NCI-H1417 (cell line): ENCODE measurements at regions not wholly inside any gene's neighbourhood (a gene's known extent, or its start where the extent isn't known, plus 50 kb on each side); places are given as distances from the start of the nearest gene placed in this dataset.

ENCODE experiments used
- DNase-seq, 3 experiments: peaks; one replicate each; lab custom pipeline; 2025; lab: John Stamatoyannopoulos, UW

DNA sequence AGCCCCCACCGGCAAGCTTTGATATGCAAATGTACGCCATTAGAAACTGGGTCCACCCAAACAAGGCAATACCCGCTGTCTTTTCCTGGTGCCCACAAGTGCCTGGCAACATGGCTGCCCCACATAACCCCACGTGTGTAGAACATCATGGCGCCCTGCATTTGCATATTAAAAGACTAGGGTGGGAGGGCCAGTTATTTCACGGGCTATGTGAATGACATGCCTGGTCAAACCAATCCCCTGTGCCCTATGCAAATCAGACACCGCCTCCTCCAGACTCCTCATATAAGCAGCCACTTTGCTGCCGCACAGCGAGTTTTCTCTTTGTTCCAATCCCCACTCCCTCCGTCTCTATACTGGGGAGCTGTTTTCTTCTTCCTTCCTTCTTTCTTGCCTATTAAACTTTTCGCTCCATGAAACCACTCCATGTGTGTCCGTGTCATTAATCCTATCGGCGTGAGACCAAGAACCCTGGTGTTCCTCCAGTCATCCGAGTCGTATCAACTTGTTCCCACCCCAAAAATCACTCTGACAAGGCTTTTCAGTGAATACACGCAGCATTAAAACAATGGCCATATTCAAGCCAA, 112.6 kb upstream of the SORBS2 start:
- no peak for DNase-seq

DNA sequence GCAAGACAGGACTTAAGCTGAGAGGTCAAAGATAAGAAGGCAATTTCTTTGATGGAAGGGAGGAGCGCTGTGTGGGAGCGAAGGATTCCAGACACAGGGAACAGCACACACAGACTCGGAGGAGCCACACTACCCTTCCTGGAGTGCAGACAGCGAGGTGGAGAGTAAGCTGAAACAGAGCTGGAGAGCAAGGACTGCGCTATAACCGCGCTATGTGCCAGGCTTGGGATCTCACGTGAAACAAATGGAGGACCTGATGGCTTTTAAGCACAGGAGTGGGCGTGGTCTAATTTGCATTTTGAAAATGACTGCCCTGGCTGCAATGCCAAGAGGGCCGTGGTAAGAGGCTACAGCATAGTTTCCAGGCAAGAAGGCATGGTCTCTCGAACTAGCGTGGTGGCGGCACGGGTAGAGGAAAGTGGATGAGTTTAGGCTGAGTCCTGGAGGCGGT, 113.9 kb upstream of the SORBS2 start:
- peak in 1 of 3 experiments; percentile 3 for DNase-seq

GRCh38 chr4:185931375-185931774, 119.4 kb upstream of the SORBS2 start:
- no peak for DNase-seq

- no peak for DNase-seq
These were observed 120.0 kb upstream of the SORBS2 start for GRCh38 chr4:185931986-185932385.

GRCh38 chr4:185932491-185932890, 120.5 kb upstream of the SORBS2 start:
- DNase-seq = no peak

GRCh38 chr4:185933078-185933581, 121.1 kb upstream of the SORBS2 start:
- no peak for DNase-seq

- DNase-seq = no peak
These were observed 124.8 kb upstream of the SORBS2 start for GRCh38 chr4:185936650-185937376.

DNA sequence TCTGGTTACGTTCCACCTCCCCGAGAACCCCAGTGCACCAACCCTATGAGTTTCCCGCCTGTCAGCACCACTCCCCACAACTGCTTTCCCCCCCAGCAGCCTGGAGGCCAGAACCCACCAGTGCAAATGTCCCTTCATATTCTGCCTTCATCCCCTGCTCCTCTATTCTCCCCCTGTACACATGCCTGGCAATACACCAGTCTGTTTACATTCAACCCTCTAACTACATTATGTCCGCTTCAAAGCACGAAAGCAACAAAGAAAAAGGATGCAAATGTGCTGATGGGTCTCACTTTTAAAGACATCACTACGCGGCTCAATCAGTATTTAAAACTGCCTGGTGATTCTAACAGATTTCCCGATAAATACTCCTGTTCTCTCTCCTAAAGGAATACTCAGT, 126.7 kb upstream of the SORBS2 start:
- no peak for DNase-seq

- no peak for DNase-seq
These were observed 127.5 kb upstream of the TLR3 start for GRCh38 chr4:185941461-185941860.

- no peak for DNase-seq
These were observed 123.7 kb upstream of the TLR3 start for GRCh38 chr4:185945252-185945651.

DNA sequence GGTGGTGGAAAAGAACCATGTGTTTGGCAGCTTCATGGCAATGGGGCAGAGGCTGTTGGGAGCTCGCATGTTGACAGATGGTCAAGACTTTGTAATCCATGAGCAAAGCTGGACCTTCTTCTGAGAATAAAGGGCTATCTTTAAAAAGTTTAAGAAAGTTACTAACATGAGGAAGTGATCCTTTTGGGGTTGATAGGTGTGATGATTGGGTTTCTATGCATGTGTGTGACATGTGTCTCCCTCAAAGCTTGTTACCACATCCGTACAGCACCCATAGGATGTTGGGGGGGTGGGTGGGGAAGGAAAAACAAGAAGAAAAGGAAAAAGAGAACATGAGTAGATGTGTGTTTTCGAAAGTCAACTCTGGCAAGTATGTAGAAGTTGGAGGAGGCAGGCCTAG, 123.0 kb upstream of the TLR3 start:
- DNase-seq = no peak

- DNase-seq = peak in 1 of 3 experiments; percentile 32
These were observed 118.1 kb upstream of the TLR3 start for GRCh38 chr4:185950891-185951290.

GRCh38 chr4:185955151-185955770, 113.7 kb upstream of the TLR3 start:
- DNase-seq = no peak

- no peak for DNase-seq
These were observed 113.0 kb upstream of the TLR3 start for GRCh38 chr4:185955826-185956543.

GRCh38 chr4:185956544-185956940, 112.4 kb upstream of the TLR3 start:
- no peak for DNase-seq

DNA sequence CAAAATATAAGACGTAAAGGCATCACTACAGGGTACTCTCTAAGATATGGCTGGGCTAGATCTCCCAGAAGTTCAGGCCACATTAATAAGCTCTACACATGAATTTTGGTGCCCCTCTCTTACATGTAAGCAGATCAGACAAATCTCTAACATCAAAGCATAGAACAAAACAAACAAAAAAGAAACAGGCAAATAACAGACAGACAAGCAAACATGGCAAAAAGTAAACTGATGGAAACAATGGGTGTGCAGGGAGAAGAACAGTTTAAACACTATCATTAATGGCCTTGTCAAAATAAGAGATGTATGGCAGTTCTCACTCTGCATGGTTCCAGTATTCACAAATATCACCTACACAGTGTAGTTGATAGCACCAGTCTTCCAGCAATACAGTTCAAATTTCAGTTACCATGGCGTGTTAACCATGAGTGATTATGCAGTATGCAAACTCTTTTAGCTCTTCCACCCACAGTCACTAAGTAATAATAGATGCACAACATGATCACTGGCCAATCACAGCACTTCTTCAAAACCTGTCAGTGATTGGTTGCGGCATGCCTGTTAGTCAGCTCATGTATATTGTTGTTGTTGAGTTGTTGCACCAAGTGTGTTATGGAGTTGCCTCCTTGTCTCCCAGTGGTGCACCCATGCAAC, 110.7 kb upstream of the TLR3 start:
- peak in 2 of 3 experiments; percentile 67 to 92 for DNase-seq

DNA sequence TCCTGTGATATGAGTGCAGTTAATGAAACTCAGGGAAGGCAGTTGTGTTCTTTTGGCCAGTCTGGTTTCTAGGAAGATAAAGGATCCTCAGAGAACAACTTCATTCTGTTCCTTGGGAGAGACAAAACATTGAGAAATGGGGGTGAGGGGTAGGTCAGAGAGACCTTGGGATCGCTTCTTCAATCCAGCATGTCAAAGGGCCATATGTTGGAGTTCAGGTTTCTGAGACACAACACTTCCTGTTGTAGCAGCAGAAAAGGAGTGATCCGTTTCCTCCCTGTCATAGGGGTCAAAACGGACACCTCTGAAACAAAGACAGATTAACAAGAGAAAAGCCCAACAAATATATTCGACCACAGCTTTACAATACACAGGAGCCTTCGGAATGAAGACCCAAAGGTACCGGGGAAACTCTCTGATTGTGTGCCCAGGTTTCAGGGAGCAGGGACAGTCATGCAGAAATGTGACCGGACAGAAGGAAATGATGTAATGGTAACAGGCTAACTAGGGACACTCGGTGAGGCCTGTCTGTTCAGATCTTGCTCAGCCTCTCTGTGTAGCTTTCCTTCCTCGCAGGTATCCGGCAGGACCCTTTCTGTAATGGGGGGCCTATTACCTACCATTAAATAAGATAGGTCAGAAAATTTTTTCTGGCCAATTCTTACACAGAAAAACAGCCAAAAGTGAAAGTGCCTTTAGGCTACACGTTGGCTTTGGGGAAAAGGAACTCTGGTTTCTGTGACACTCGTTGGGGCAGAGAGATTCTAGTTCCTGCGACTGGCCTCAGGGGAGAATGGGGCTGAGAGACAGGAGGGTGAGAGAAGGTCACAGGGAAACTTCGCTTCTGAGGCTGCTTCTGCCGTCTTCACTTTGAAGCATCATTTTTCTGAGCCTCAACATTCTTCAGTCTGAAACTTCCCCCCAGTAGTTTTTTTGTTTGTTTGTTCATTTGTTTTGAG, 103.3 kb upstream of the TLR3 start:
- no peak for DNase-seq

DNA sequence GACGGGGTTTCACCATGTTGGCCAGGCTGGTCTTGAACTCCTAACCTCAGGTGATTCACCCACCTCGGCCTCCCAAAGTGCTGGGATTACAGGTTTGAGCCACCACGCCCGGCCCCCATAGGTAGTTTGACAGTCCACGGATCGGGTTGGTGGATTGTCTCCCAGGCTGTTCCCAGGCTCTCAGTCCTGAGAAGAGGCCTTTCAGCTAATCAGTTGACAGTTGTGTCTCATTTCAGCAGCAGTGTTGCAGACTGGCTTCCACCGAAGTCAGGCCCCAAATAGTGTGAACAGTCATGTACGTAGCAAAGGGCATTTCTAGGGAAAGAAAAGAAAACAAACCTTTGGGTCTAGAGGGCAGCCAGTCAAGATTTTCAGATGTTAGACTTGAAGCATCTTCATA, 102.4 kb upstream of the TLR3 start:
- no peak for DNase-seq

DNA sequence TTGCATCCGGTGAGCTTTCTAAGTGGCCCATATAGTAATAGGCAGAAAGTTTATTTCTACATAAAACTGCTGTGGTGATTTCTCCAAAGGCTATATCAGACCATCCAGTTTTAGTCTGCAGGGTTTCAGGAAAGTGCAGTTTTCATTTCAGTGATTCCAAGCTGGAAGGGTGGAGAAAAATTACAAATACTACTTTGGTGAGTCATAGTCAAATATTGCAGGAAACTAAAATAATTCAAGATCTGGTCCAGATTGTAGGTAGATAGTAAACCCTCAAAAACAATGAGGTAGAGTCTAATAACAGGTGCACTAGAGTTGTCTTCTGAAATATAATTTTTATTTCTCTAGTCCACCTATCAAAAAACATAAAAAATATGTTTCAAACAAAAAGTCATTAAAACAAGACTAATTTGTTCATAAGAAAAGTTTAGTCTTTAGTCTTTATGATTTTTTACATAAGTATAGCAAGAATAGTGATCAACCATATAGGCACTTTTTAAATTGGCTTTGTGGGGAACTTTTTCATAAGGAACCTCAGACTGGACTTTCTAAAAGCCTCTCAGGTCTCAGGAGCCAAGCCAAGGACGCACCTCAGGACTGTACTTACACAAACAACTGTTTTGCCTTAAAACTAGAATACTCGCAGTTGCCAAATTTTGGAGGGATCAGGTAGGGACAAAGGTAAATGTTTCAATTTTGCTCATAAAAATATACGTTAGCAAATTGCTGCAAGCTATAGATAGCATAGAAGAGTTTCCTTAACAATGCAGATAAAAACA, 101.8 kb upstream of the TLR3 start:
- DNase-seq = no peak

GRCh38 chr4:185969657-185970056, 99.3 kb upstream of the TLR3 start:
- no peak for DNase-seq
